ENCODE measurements at regions not wholly inside any gene's neighbourhood (a gene's known extent, or its start where the extent isn't known, plus 50 kb on each side); places are given as distances from the start of the nearest gene placed in this dataset.

- Histone ChIP-seq H3K4me1 (no peaks in the 10 kb centered on the region), H3K4me3 (no peak overlapping the region), H3K27ac (no peak overlapping the region), H3K9me3 (no peaks in the 10 kb centered on the region), H3K36me3 (no peaks in the 10 kb centered on the region), H3K27me3 (no peaks in the 10 kb centered on the region)
- 69 to 81% methylated on average over 1 of the region's 1 CpG for WGBS, 2 donors
- no peak for TF ChIP-seq POLR2A (IDR thresholded peaks at IDR 0.05)
- TF ChIP-seq CTCF (IDR thresholded peaks at IDR 0.05): no peak
- TF ChIP-seq EP300 (IDR thresholded peaks at IDR 0.05): no peak
- no peak for DNase-seq (ENCODE audit: low spot score in 2 of 2)
These were observed 50.3 kb upstream of the GSAP start for GRCh38 chr7:77466450-77466849.
